HepG2 (cell line): ENCODE measurements at regions not wholly inside any gene's neighbourhood (a gene's known extent, or its start where the extent isn't known, plus 50 kb on each side); places are given as distances from the start of the nearest gene placed in this dataset.

ENCODE experiments used
- ATAC-seq: fragments of 200-7000 bp; cut with Tn5 transposase; 3 replicates; pipeline ENCODE4 v1.9.1; 2020; ENCODE audit warnings: mild to moderate bottlenecking, moderate library complexity
- BruUV-seq: library from RNA; stranded (reverse); fragments of 400-500 nt; replicated peaks from 2 replicates; lab custom pipeline; 2021; lab: Mats Ljungman, UMichigan
- CTCF ChIA-PET: fragments of 300-600 bp; formaldehyde crosslinking; extraction: SDS; loops from one replicate; lab custom pipeline; 2021; ENCODE audit warnings: low total read pairs, inconsistent platforms, low intra/inter-chr PET ratio; lab: Yijun Ruan, JAX
- POLR2A ChIA-PET: fragments of 350-600 bp; sonication (Branson Sonifier 250); formaldehyde crosslinking; loops from one replicate; lab custom pipeline; 2020; ENCODE audit warnings: antibody characterized with exemption, inconsistent platforms; lab: Yijun Ruan, JAX
- DNase-seq: peaks from one replicate; pipeline ENCODE4 v3.0.0-alpha.2; 2015; ENCODE audit warnings: low spot score
- FAIRE-seq: peaks from 3 replicates; lab custom pipeline; 2011; peaks lifted over from hg19 to GRCh38; lab: Jason Lieb, UNC
- H2AFZ ChIP-seq: one replicate; pipeline ENCODE4 v1.6.1; 2011; ENCODE audit warnings: low read length, inconsistent platforms
- H3K27ac ChIP-seq: fragments of 300-600 bp; 3 replicates; pipeline ENCODE4 v1.8.0; 2011; ENCODE audit warnings: mixed run types, mild to moderate bottlenecking, mixed read lengths, low read length, inconsistent platforms; ENCODE audit not compliant: insufficient read depth; ENCODE audit errors: extremely low read length
- H3K27me3 ChIP-seq, 2 experiments: fragments of 200-600 bp in 1 of 2; 2 replicates in 1 of 2; 3 replicates in 1 of 2; pipeline versions ENCODE4 v1.6.0 to v1.8.0; 2011; ENCODE audit warnings: low read length in 2 of 2, mild to moderate bottlenecking in 2 of 2, moderate library complexity in 2 of 2, inconsistent platforms in 1 of 2; ENCODE audit not compliant: insufficient read depth in 2 of 2, control insufficient read depth in 1 of 2
- H3K36me3 ChIP-seq, 2 experiments: fragments of 200-600 bp in 1 of 2; replicated peaks in 1 of 2; 2 replicates in 1 of 2; 3 replicates in 1 of 2; pipeline versions ENCODE4 v1.5.1 to v1.8.0; 2011; ENCODE audit warnings: low read length in 2 of 2, inconsistent platforms in 1 of 2; ENCODE audit not compliant: insufficient read depth in 2 of 2, control insufficient read depth in 1 of 2
- H3K4me1 ChIP-seq: 2 replicates; pipeline ENCODE4 v1.5.1; 2012; ENCODE audit warnings: low read length, inconsistent platforms; ENCODE audit not compliant: insufficient read depth
- H3K4me2 ChIP-seq: 2 replicates; pipeline ENCODE4 v1.6.0; 2011; ENCODE audit warnings: low read depth, low read length, inconsistent platforms
- H3K4me3 ChIP-seq, 3 experiments: fragments of 200-600 bp in 1 of 3; sonication (generic), shearing (Covaris generic) in 1 of 3; replicated peaks in 1 of 3; 2 replicates each; pipeline ENCODE4 v1.5.1; 2011 to 2016; ENCODE audit warnings: low read length in 3 of 3, inconsistent platforms in 2 of 3, low read depth in 2 of 3, mild to moderate bottlenecking in 2 of 3, control low read depth in 1 of 3, mixed read lengths in 1 of 3; ENCODE audit not compliant: insufficient read depth in 1 of 3
- H3K79me2 ChIP-seq: one replicate; pipeline ENCODE4 v1.6.1; 2011; ENCODE audit warnings: low read length, inconsistent platforms; ENCODE audit not compliant: insufficient read depth
- H3K9ac ChIP-seq: 2 replicates; pipeline ENCODE4 v1.6.0; 2011; ENCODE audit warnings: mild to moderate bottlenecking, low read depth, low read length, inconsistent platforms; ENCODE audit not compliant: insufficient read depth
- H3K9me3 ChIP-seq: 2 replicates; pipeline ENCODE4 v1.5.1; 2012; ENCODE audit warnings: mild to moderate bottlenecking, low read length
- H4K20me1 ChIP-seq: 2 replicates; pipeline ENCODE4 v1.6.0; 2011; ENCODE audit warnings: inconsistent platforms, mild to moderate bottlenecking, low read length, moderate library complexity; ENCODE audit not compliant: insufficient read depth
- CBX5 ChIP-seq: sonication (generic); formaldehyde crosslinking; IDR thresholded peaks from 2 replicates; pipeline ENCODE4 v1.4.0; 2020; ENCODE audit warnings: missing genetic modification reagents, borderline replicate concordance
- IRX3 ChIP-seq: sonication (generic); formaldehyde crosslinking; IDR thresholded peaks from 2 replicates; pipeline ENCODE4 v1.8.1; 2023; ENCODE audit warnings: mild to moderate bottlenecking, low read depth, missing genetic modification reagents, borderline replicate concordance
- KLF9 ChIP-seq: IDR thresholded peaks from 2 replicates; pipeline ENCODE4 v1.6.1; 2016; ENCODE audit warnings: low read depth
- KMT2B ChIP-seq: IDR thresholded peaks from 2 replicates; pipeline ENCODE4 v1.6.1; 2016; ENCODE audit warnings: missing genetic modification reagents, missing compliant biosample characterization
- POLR2AphosphoS2 ChIP-seq: IDR thresholded peaks from 2 replicates; pipeline ENCODE4 v1.6.1; 2011; ENCODE audit warnings: low read depth, low read length, improper control_type of control experiment
- RORA ChIP-seq: sonication (generic); formaldehyde crosslinking; IDR thresholded peaks from 2 replicates; pipeline ENCODE4 v1.5.0; 2020; ENCODE audit warnings: mild to moderate bottlenecking, missing genetic modification reagents, moderate library complexity
- SNAPC5 ChIP-seq: sonication (generic); formaldehyde crosslinking; IDR thresholded peaks from 2 replicates; pipeline ENCODE4 v1.8.1; 2023; ENCODE audit warnings: mild to moderate bottlenecking, missing genetic modification reagents, borderline replicate concordance
- ZNF20 ChIP-seq: sonication (generic); formaldehyde crosslinking; IDR thresholded peaks from 2 replicates; pipeline ENCODE4 v1.4.0; 2020; ENCODE audit warnings: mild to moderate bottlenecking, moderate library complexity, missing genetic modification reagents
- ZNF225 ChIP-seq: sonication (generic); formaldehyde crosslinking; IDR thresholded peaks from 2 replicates; pipeline ENCODE4 v1.4.0; 2020; ENCODE audit warnings: mild to moderate bottlenecking, missing genetic modification reagents
- ZNF367 ChIP-seq: sonication (generic); formaldehyde crosslinking; IDR thresholded peaks from 2 replicates; pipeline ENCODE4 v1.4.0; 2020; ENCODE audit warnings: missing genetic modification reagents, borderline replicate concordance
- ZNF629 ChIP-seq: sonication (generic); formaldehyde crosslinking; conservative IDR thresholded peaks from 2 replicates; pipeline ENCODE4 v1.5.0; 2020; ENCODE audit warnings: missing genetic modification reagents
- ZNF839 ChIP-seq: sonication (generic); formaldehyde crosslinking; IDR thresholded peaks from 2 replicates; pipeline ENCODE4 v1.4.0; 2020; ENCODE audit warnings: missing genetic modification reagents, mild to moderate bottlenecking, borderline replicate concordance
- ZNF850 ChIP-seq: sonication (generic); formaldehyde crosslinking; conservative IDR thresholded peaks from 2 replicates; pipeline ENCODE4 v1.9.0; 2021; ENCODE audit warnings: mild to moderate bottlenecking, missing genetic modification reagents
- WGBS: methylation state at CpG from one replicate; pipeline ENCODE4 v1.1.6; 2017; ENCODE audit warnings: low lambda C conversion rate; 5-methylcytosine and 5-hydroxymethylcytosine counted together
- in situ Hi-C: cut with HindIII; loops from 2 replicates; pipeline ENCODE4 v1.10.0; 2017; ENCODE audit warnings: low pct_unique_long_range_greater_than_20kb; ENCODE audit not compliant: extremely low pct_ligation_motif_present
- intact Hi-C: fragments of 100-400 bp; cut with micrococcal nuclease; formaldehyde crosslinking; loops from one replicate; pipeline ENCODE4 v1.10.0; 2022; ENCODE audit not compliant: unreplicated experiment
- TF ChIP-seq, protein P1 (sequence below): sonication (generic); formaldehyde crosslinking; conservative IDR thresholded peaks from 2 replicates; pipeline ENCODE4 v1.4.0; 2020; ENCODE audit warnings: missing genetic modification reagents
- TF ChIP-seq, protein P2 (sequence below): sonication (generic); formaldehyde crosslinking; IDR thresholded peaks from 2 replicates; pipeline ENCODE4 v1.5.0; 2020; ENCODE audit warnings: missing genetic modification reagents
- TF ChIP-seq, protein P3 (sequence below): sonication (generic); formaldehyde crosslinking; IDR thresholded peaks from 2 replicates; pipeline ENCODE4 v1.4.0; 2020; ENCODE audit warnings: missing genetic modification reagents

DNA sequence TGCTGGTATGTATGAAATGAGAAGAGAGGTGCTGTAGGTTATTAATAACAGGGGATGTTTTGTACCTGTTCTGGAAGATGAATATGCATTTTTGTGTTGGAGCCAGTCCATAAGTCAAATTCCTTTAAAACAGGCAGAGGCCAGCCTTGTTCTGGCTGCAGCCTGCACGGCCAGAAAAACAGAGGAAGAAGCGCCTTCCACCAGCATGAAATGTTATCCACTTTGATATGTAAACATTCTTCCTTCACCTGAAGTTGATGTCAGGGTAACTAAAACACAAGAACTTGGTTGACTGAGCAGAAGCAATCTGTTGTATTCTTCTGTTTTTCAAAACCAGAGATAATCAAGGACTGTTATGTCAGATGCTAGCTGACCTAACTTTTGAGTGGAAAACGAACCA is 237.9 kb upstream of the PLEKHG7 start:
- intact Hi-C loops = no loop called here
- FAIRE-seq = no peak
- no peak for DNase-seq
- no peak for TF ChIP-seq POLR2AphosphoS2
- TF ChIP-seq KMT2B (CRISPR knock-in tag) = no peak
- no peak for TF ChIP-seq ZNF225 (CRISPR knock-in tag)
- TF ChIP-seq ZNF367 (CRISPR knock-in tag) = no peak
- no peak for TF ChIP-seq CBX5 (CRISPR knock-in tag)
- TF ChIP-seq IRX3 (CRISPR knock-in tag) = no peak
- TF ChIP-seq, protein P1, sequence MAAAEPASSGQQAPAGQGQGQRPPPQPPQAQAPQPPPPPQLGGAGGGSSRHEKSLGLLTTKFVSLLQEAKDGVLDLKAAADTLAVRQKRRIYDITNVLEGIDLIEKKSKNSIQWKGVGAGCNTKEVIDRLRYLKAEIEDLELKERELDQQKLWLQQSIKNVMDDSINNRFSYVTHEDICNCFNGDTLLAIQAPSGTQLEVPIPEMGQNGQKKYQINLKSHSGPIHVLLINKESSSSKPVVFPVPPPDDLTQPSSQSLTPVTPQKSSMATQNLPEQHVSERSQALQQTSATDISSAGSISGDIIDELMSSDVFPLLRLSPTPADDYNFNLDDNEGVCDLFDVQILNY (CRISPR knock-in tag) = no peak
- TF ChIP-seq ZNF850 (CRISPR knock-in tag) = no peak
- TF ChIP-seq ZNF20 (CRISPR knock-in tag) = no peak
- TF ChIP-seq KLF9 (CRISPR knock-in tag) = no peak
- TF ChIP-seq RORA (CRISPR knock-in tag) = no peak
- TF ChIP-seq, protein P2, sequence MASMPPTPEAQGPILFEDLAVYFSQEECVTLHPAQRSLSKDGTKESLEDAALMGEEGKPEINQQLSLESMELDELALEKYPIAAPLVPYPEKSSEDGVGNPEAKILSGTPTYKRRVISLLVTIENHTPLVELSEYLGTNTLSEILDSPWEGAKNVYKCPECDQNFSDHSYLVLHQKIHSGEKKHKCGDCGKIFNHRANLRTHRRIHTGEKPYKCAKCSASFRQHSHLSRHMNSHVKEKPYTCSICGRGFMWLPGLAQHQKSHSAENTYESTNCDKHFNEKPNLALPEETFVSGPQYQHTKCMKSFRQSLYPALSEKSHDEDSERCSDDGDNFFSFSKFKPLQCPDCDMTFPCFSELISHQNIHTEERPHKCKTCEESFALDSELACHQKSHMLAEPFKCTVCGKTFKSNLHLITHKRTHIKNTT (CRISPR knock-in tag) = no peak
- TF ChIP-seq, protein P3, sequence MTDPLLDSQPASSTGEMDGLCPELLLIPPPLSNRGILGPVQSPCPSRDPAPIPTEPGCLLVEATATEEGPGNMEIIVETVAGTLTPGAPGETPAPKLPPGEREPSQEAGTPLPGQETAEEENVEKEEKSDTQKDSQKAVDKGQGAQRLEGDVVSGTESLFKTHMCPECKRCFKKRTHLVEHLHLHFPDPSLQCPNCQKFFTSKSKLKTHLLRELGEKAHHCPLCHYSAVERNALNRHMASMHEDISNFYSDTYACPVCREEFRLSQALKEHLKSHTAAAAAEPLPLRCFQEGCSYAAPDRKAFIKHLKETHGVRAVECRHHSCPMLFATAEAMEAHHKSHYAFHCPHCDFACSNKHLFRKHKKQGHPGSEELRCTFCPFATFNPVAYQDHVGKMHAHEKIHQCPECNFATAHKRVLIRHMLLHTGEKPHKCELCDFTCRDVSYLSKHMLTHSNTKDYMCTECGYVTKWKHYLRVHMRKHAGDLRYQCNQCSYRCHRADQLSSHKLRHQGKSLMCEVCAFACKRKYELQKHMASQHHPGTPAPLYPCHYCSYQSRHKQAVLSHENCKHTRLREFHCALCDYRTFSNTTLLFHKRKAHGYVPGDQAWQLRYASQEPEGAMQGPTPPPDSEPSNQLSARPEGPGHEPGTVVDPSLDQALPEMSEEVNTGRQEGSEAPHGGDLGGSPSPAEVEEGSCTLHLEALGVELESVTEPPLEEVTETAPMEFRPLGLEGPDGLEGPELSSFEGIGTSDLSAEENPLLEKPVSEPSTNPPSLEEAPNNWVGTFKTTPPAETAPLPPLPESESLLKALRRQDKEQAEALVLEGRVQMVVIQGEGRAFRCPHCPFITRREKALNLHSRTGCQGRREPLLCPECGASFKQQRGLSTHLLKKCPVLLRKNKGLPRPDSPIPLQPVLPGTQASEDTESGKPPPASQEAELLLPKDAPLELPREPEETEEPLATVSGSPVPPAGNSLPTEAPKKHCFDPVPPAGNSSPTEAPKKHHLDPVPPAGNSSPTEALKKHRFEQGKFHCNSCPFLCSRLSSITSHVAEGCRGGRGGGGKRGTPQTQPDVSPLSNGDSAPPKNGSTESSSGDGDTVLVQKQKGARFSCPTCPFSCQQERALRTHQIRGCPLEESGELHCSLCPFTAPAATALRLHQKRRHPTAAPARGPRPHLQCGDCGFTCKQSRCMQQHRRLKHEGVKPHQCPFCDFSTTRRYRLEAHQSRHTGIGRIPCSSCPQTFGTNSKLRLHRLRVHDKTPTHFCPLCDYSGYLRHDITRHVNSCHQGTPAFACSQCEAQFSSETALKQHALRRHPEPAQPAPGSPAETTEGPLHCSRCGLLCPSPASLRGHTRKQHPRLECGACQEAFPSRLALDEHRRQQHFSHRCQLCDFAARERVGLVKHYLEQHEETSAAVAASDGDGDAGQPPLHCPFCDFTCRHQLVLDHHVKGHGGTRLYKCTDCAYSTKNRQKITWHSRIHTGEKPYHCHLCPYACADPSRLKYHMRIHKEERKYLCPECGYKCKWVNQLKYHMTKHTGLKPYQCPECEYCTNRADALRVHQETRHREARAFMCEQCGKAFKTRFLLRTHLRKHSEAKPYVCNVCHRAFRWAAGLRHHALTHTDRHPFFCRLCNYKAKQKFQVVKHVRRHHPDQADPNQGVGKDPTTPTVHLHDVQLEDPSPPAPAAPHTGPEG (CRISPR knock-in tag) = no peak
- no peak for TF ChIP-seq ZNF629 (CRISPR knock-in tag)
- TF ChIP-seq ZNF839 (CRISPR knock-in tag) = no peak
- TF ChIP-seq SNAPC5 (CRISPR knock-in tag) = no peak
- WGBS = 5% methylated on average over 3 of the region's 3 CpGs
- Histone ChIP-seq H3K4me2 (no peak overlapping the region), H4K20me1 (no peaks in the 10 kb centered on the region), H3K36me3 (no peaks in the 10 kb centered on the region), H3K4me3 (no peak overlapping the region), H3K4me1 (peaks cover 5% of the 10 kb centered on the region; the same call in 1 of the 2 replicates), H3K9me3 (no peaks in the 10 kb centered on the region), H3K27me3 (no peaks in the 10 kb centered on the region), H2AFZ (no peak overlapping the region), H3K27ac (no peak overlapping the region), H3K9ac (no peak overlapping the region), H3K79me2 (no peaks in the 10 kb centered on the region)
- BruUV-seq = no TSS peak
- ATAC-seq = no peak
- in situ Hi-C loops = no loop called here
- POLR2A ChIA-PET = no interaction called here
- CTCF ChIA-PET = no interaction called here
